Muscle of leg (tissue), 3 donors: ENCODE measurements at regions not wholly inside any gene's neighbourhood (a gene's known extent, or its start where the extent isn't known, plus 50 kb on each side); places are given as distances from the start of the nearest gene placed in this dataset.

Source experiments
- DNase-seq: peaks from one replicate; pipeline ENCODE4 v3.0.0; 2013
- H3K27ac ChIP-seq: one replicate; pipeline ENCODE4 v1.5.1; 2013; ENCODE audit warnings: mild to moderate bottlenecking, low read length, control low read depth
- H3K27me3 ChIP-seq: one replicate; pipeline ENCODE4 v1.6.1; 2013; ENCODE audit warnings: low read length; ENCODE audit not compliant: control insufficient read depth, insufficient read depth
- H3K36me3 ChIP-seq: one replicate; pipeline ENCODE4 v1.6.1; 2013; ENCODE audit warnings: low read length; ENCODE audit not compliant: control insufficient read depth, insufficient read depth
- H3K4me1 ChIP-seq: one replicate; pipeline ENCODE4 v1.6.1; 2013; ENCODE audit warnings: low read length; ENCODE audit not compliant: control insufficient read depth, insufficient read depth
- H3K4me3 ChIP-seq: one replicate; pipeline ENCODE4 v1.5.1; 2013; ENCODE audit warnings: low read length, control low read depth
- H3K9me3 ChIP-seq: replicated peaks from 2 replicates; pipeline ENCODE4 v1.6.1; 2013; ENCODE audit warnings: low read depth, low read length; ENCODE audit not compliant: control insufficient read depth
- WGBS: methylation state at CpG from one replicate; pipeline ENCODE4 v1.1.5; 2013; ENCODE audit warnings: missing lambda C conversion rate; ENCODE audit not compliant: insufficient coverage; 5-methylcytosine and 5-hydroxymethylcytosine counted together

DNA sequence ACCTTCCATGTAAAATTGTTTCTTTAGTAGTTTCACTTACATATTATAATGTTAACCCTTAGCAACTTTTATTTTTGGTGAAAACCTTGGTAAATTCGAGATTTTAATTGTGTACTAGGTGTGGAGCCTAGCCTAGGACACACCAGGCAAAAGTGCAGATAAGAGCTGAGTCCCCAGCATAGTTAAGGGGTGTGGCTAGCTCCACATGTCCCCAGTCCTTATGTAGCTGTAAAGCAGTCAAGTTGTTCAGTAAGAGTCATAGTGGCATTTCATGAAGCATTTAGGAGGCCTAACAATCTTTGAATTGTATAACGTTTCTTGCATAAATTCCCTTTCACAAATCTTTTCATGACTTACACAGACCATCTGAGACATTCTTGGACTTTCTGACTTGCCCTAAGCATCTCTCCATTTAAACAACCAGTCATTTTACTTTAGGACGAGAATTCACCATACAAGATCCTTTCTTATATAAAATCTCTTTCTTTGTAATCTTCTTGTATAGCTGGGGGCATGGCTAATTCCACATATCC, 53.8 kb upstream of the INHBA start:
- H3K9me3 ChIP-seq, result peaks cover 11% of the 10 kb centered on the region
- WGBS, result no CpG with 5 or more reads among the region's 3 CpGs
- H3K4me1 ChIP-seq, result no peaks in the 10 kb centered on the region
- H3K27ac ChIP-seq, result no peak overlapping the region
- no peak overlapping the region for H3K4me3 ChIP-seq
- no peaks in the 10 kb centered on the region for H3K36me3 ChIP-seq
- H3K27me3 ChIP-seq, result no peaks in the 10 kb centered on the region
- no peak for DNase-seq

DNA sequence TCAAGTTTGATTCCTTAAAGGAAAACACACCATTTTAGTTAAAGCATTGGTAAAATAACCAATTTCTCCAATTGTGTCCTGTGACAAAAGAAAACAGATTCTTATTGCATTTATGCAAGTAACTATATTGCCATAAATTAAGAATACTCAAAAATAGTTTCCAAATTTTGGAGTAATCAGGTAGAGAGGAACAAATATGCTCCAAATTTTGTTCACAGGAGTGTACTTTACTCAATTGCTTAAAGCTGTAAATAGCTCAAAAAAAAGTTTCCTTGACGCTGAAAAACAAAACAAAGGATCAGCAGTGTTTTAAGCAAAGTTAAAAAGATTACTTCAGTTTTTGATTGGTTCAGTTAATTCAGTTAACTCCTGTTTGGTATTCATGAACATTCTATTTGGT, 52.2 kb upstream of the INHBA start:
- H3K27ac ChIP-seq, result no peak overlapping the region
- no peaks in the 10 kb centered on the region for H3K4me1 ChIP-seq
- H3K9me3 ChIP-seq, result peaks cover 11% of the 10 kb centered on the region
- no peak overlapping the region for H3K4me3 ChIP-seq
- no CpG with 5 or more reads among the region's 1 CpG for WGBS
- no peaks in the 10 kb centered on the region for H3K36me3 ChIP-seq
- H3K27me3 ChIP-seq, result no peaks in the 10 kb centered on the region
- DNase-seq, result no peak

DNA sequence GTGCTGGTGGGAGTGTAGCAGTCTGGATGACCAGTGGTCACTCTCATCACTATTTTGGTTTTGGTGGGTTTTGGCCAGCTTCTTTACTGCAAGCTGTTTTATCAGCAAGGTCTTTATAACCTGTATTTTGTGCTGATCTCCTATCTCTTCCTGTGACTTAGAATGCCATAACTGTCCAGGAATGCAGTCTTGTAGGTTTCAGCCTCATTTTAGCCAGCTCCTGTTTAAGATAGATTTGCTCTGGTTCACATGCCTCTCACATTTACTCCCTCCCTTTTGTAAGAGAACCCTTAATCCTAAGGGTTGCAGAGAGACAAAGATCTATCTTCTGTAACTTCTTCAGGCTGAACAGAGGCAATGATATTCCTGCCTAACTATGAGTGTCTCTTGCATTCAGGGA, 51.2 kb upstream of the INHBA start:
- no peak for DNase-seq
- Histone ChIP-seq H3K36me3 (no peaks in the 10 kb centered on the region), H3K9me3 (peaks cover 11% of the 10 kb centered on the region), H3K27me3 (no peaks in the 10 kb centered on the region), H3K4me3 (no peak overlapping the region), H3K4me1 (no peaks in the 10 kb centered on the region), H3K27ac (no peak overlapping the region)
